ENCODE measurements at regions not wholly inside any gene's neighbourhood (a gene's known extent, or its start where the extent isn't known, plus 50 kb on each side); places are given as distances from the start of the nearest gene placed in this dataset.
"Not testable (repeated sequence)": the region's sequence is repeated elsewhere in the genome, so short reads cannot be mapped to it uniquely, and the experiment has no call there.

DNA sequence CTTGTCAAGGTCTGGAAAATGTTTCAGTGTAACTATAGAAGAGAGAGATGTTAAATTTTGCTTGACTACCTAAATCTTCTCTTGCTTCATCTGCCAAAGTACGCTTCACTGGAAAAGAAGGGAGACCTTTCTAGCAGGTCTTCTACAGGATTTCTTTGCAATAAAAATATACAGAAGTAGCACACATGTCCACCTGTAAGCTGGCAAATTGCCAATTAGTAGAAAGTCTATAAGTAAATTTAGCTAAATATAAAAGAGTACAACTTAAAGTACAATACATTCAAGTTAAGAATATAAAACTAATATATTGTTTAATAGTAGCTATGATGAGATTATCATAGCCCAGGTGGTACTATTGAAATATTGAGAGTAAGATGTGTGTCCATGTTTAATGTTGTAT, 128.5 kb upstream of the EDNRB start:
- WGBS, 2 donors (ENCODE audit: low coverage in 1 of 2), result 87 to 88% methylated on average over 1 of the region's 1 CpG
- no peak for TF ChIP-seq POLR2AphosphoS5 (IDR thresholded peaks at IDR 0.05)
- no peak for TF ChIP-seq POLR2A (IDR thresholded peaks at IDR 0.05)
- TF ChIP-seq, protein P1, sequence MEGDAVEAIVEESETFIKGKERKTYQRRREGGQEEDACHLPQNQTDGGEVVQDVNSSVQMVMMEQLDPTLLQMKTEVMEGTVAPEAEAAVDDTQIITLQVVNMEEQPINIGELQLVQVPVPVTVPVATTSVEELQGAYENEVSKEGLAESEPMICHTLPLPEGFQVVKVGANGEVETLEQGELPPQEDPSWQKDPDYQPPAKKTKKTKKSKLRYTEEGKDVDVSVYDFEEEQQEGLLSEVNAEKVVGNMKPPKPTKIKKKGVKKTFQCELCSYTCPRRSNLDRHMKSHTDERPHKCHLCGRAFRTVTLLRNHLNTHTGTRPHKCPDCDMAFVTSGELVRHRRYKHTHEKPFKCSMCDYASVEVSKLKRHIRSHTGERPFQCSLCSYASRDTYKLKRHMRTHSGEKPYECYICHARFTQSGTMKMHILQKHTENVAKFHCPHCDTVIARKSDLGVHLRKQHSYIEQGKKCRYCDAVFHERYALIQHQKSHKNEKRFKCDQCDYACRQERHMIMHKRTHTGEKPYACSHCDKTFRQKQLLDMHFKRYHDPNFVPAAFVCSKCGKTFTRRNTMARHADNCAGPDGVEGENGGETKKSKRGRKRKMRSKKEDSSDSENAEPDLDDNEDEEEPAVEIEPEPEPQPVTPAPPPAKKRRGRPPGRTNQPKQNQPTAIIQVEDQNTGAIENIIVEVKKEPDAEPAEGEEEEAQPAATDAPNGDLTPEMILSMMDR (IDR thresholded peaks at IDR 0.05), result no peak
- no peak for TF ChIP-seq EP300 (IDR thresholded peaks at IDR 0.05)
- Histone ChIP-seq H3K27me3 (no peaks in the 10 kb centered on the region), H3K9me3 (no peaks in the 10 kb centered on the region), H3K4me1 (no peaks in the 10 kb centered on the region), H3K27ac (no peak overlapping the region), H3K36me3 (no peaks in the 10 kb centered on the region), H3K4me3 (no peak overlapping the region)
- ATAC-seq, result no peak

DNA sequence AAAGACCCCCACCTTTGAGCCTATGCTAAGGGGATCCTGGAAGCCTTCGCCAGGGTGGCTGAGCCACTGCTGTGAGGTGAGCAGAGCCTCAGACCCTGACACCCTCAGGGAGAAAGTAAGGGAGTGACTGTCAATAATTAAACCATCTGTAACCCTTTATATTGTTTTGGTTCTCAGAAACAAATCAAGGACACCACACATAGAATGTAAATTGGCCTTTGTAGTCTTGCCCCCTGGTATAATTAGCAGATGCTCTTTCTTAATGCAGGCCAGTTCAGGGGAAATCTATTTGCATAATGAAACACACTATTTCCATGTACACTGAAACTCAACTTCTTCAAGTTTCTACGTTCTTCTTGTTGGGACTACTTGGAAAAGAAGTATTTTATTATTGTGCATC, 127.7 kb upstream of the EDNRB start:
- Histone ChIP-seq H3K4me3 (no peak overlapping the region), H3K27ac (no peak overlapping the region), H3K36me3 (no peaks in the 10 kb centered on the region), H3K4me1 (no peaks in the 10 kb centered on the region), H3K27me3 (no peaks in the 10 kb centered on the region), H3K9me3 (no peaks in the 10 kb centered on the region)
- 33 to 45% methylated on average over 2 of the region's 2 CpGs for WGBS, 2 donors (ENCODE audit: low coverage in 1 of 2)
- TF ChIP-seq POLR2AphosphoS5 (IDR thresholded peaks at IDR 0.05), result no peak
- TF ChIP-seq, protein P1 (IDR thresholded peaks at IDR 0.05), result no peak
- no peak for TF ChIP-seq EP300 (IDR thresholded peaks at IDR 0.05)
- TF ChIP-seq POLR2A (IDR thresholded peaks at IDR 0.05), result no peak
- ATAC-seq, result no peak

DNA sequence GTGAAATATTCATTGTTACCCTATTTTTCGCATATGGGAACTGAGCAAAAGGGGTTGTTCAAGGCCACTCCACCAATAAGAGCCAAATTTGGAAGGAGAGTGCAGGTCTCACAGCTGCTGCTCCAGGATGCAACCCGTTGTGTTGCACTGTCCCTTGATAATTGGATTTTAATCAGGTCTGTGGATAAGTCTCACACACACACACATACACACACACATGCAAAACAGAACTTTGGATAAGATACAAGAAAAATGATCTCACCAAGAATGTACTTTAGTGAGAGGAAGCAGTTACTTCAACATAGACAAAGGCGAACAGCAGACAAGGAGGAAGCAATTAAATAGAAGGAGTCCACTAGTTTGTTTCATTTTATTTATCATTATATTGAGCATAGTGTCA, 127.3 kb upstream of the EDNRB start:
- ATAC-seq, result no peak
- H3K27me3 ChIP-seq, result no peaks in the 10 kb centered on the region
- H3K36me3 ChIP-seq, result no peaks in the 10 kb centered on the region
- no peaks in the 10 kb centered on the region for H3K9me3 ChIP-seq
- no peak overlapping the region for H3K27ac ChIP-seq
- no peaks in the 10 kb centered on the region for H3K4me1 ChIP-seq
- H3K4me3 ChIP-seq, result no peak overlapping the region
- WGBS, 2 donors (ENCODE audit: low coverage in 1 of 2), result 43 to 47% methylated on average over 3 of the region's 3 CpGs
- TF ChIP-seq POLR2A (IDR thresholded peaks at IDR 0.05), result no peak
- TF ChIP-seq, protein P1 (IDR thresholded peaks at IDR 0.05), result no peak
- no peak for TF ChIP-seq EP300 (IDR thresholded peaks at IDR 0.05)
- TF ChIP-seq POLR2AphosphoS5 (IDR thresholded peaks at IDR 0.05), result no peak

DNA sequence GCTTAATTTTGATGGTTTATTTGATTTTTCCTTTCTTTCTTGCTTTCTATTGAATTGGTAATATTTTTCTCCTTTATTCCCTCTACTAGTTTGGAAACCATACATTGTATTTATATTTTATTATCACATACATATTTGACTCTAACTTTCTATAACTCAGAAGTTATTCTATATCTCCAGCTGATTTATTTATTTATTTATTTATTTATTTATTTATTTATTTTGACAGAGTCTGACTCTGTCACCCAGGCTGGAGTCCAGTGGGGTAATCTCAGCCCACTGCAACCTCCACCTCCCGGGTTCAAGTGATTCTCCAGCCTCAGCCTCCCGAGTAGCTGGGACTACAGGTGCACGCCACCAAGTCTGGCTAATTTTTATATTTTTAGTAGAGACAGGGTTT, 122.7 kb upstream of the EDNRB start:
- not testable (repeated sequence) for H3K27me3 ChIP-seq, ATAC-seq, H3K9me3 ChIP-seq, H3K27ac ChIP-seq, H3K4me3 ChIP-seq, H3K36me3 ChIP-seq, H3K4me1 ChIP-seq
- 83 to 94% methylated on average over 1 to 2 of the region's 3 CpGs for WGBS, 2 donors (ENCODE audit: low coverage in 1 of 2)

DNA sequence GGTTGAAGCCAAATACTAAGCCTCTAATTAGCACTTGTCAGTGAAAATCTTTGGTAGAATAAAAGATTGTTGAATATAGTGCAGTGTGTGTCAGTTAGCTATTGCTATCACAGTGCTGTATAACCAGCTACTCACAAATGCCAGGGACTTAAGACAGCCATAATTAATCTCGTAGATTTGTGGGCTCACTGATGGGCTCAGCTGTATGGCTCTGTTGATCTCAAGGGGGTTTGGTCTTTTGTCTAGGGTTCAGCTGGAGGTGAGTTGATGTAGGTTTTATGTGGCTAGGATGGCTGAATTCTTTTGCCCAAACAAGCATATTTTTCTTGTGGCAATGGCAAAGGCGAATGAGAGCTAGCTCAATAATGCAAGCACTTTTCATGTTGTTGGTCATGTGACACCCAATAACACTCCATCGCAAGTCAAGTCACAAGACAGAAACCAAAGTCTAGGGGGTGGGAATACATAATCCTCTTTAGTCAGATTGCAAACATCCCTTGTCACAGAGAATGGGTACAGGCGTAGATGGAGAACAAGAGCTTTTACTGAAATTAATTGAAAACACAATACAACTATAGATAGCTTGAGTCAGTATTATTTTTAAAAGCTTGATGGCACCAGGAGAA, 121.7 kb upstream of the EDNRB start:
- Histone ChIP-seq H3K4me1 (no peaks in the 10 kb centered on the region), H3K4me3 (no peak overlapping the region), H3K27me3 (no peaks in the 10 kb centered on the region), H3K36me3 (no peaks in the 10 kb centered on the region), H3K9me3 (no peaks in the 10 kb centered on the region), H3K27ac (no peak overlapping the region)
- no peak for ATAC-seq
- TF ChIP-seq POLR2A (IDR thresholded peaks at IDR 0.05) (no peak), POLR2AphosphoS5 (IDR thresholded peaks at IDR 0.05) (no peak), EP300 (IDR thresholded peaks at IDR 0.05) (no peak)
- TF ChIP-seq, protein P1 (IDR thresholded peaks at IDR 0.05), result no peak
- WGBS, 2 donors (ENCODE audit: low coverage in 1 of 2), result 74 to 91% methylated on average over 4 of the region's 4 CpGs

Measured in gastroesophageal sphincter (tissue), 4 donors.